ENCODE measurements at regions not wholly inside any gene's neighbourhood (a gene's known extent, or its start where the extent isn't known, plus 50 kb on each side); places are given as distances from the start of the nearest gene placed in this dataset.

DNA sequence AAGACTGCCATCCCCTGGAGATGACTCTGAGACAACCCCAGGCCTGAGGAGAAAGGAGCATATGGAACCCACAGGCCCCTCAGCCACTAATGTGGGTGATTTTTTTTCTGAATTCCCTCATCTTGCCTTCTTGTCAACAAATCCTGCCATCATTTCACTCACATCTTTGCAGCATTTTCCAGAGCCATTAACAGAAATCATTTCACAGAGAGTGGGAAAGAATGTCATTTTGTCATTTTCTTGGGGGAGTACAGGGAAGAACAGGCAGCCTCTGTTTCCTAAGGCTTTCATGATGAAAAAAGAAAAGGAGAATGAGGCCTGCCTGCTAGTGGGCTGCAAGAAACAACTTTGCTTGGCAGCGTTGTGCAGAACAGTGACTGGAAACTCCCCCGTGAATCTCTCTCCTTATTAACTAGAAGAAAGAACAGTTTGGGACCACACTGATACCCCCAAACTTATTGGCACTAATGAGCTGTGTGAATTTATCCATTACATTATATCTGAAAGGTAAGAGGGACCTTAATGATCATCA lies 1464.6 kb upstream of the CELF4 start:
- TF ChIP-seq, protein P1, sequence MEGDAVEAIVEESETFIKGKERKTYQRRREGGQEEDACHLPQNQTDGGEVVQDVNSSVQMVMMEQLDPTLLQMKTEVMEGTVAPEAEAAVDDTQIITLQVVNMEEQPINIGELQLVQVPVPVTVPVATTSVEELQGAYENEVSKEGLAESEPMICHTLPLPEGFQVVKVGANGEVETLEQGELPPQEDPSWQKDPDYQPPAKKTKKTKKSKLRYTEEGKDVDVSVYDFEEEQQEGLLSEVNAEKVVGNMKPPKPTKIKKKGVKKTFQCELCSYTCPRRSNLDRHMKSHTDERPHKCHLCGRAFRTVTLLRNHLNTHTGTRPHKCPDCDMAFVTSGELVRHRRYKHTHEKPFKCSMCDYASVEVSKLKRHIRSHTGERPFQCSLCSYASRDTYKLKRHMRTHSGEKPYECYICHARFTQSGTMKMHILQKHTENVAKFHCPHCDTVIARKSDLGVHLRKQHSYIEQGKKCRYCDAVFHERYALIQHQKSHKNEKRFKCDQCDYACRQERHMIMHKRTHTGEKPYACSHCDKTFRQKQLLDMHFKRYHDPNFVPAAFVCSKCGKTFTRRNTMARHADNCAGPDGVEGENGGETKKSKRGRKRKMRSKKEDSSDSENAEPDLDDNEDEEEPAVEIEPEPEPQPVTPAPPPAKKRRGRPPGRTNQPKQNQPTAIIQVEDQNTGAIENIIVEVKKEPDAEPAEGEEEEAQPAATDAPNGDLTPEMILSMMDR (IDR thresholded peaks at IDR 0.05; ENCODE audit: low read depth, low read length, poor library complexity, severe bottlenecking): no peak
- no peak for TF ChIP-seq EZH2phosphoT487 (IDR thresholded peaks at IDR 0.05; ENCODE audit: borderline replicate concordance, low read length)

Measured in DOHH2 (cell line).